ENCODE measurements at regions not wholly inside any gene's neighbourhood (a gene's known extent, or its start where the extent isn't known, plus 50 kb on each side); places are given as distances from the start of the nearest gene placed in this dataset.

DNA sequence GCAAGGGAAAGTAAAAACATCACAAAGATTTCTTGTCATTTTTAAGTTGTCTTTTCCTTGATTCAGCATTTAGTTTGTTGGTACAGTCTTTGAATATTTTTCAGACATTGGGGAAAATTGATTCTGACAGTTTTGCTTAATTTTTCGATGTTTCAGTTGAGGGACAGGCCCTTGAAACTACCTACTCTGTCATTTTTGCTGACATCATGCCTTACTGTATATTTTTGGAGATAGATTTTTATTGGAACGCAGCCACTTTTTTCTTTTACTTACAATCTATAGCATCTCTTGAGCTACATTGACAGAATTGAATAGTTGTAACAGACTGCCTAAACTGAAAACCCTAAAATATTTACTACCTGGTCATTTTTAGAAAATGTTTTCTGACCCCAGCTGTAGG lies 297.1 kb upstream of the KIF2B start:
- DNase-seq (ENCODE audit: low read depth), result no peak
- TF ChIP-seq, protein P1, sequence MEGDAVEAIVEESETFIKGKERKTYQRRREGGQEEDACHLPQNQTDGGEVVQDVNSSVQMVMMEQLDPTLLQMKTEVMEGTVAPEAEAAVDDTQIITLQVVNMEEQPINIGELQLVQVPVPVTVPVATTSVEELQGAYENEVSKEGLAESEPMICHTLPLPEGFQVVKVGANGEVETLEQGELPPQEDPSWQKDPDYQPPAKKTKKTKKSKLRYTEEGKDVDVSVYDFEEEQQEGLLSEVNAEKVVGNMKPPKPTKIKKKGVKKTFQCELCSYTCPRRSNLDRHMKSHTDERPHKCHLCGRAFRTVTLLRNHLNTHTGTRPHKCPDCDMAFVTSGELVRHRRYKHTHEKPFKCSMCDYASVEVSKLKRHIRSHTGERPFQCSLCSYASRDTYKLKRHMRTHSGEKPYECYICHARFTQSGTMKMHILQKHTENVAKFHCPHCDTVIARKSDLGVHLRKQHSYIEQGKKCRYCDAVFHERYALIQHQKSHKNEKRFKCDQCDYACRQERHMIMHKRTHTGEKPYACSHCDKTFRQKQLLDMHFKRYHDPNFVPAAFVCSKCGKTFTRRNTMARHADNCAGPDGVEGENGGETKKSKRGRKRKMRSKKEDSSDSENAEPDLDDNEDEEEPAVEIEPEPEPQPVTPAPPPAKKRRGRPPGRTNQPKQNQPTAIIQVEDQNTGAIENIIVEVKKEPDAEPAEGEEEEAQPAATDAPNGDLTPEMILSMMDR (IDR thresholded peaks at IDR 0.05; ENCODE audit: low read depth, low read length, missing control alignments), result no peak
- H3K4me3 ChIP-seq (ENCODE audit: low read depth, low read length), result no peak overlapping the region

DNA sequence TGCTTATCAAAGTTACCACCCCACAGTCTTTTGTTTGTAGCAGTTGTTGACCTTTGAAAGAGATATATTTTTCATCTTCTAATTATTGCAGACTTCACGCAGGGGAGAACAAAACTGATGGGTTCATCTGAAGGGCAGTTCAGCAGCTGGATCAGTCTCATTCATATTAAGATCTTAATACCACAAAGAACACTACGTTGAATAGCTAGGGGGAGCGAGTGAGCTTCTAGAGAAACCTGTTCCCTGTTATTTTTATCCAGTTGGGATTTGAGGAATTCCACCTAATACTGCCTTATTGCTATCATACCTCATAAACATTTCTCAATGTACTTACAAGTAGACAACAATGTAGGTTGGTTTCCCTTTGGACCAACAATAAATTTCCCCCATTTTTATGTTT lies 306.1 kb upstream of the KIF2B start:
- DNase-seq (ENCODE audit: low read depth), result no peak
- TF ChIP-seq, protein P1 (IDR thresholded peaks at IDR 0.05; ENCODE audit: low read depth, low read length, missing control alignments), result no peak
- no peak overlapping the region for H3K4me3 ChIP-seq (ENCODE audit: low read depth, low read length)

DNA sequence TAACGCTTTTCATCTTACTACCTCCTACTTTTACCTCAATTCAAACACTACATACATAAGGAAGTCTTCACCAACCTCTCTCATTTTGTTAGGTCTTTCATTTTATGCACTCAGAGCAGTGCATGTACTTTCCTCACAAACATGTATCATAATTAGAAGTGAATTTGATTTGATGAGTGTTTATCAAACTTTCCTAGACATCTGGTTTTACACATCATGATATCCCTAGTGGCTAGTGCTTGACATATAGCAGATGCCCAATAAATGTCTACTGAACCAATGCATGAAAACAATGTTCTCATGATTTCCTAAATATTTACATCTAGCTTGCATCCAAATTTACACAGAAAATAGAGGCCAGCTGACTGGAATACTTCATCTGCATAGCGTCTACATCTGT lies 323.4 kb upstream of the KIF2B start:
- TF ChIP-seq, protein P1 (IDR thresholded peaks at IDR 0.05; ENCODE audit: low read depth, low read length, missing control alignments), result no peak
- DNase-seq (ENCODE audit: low read depth), result no peak
- H3K4me3 ChIP-seq (ENCODE audit: low read depth, low read length), result no peak overlapping the region

DNA sequence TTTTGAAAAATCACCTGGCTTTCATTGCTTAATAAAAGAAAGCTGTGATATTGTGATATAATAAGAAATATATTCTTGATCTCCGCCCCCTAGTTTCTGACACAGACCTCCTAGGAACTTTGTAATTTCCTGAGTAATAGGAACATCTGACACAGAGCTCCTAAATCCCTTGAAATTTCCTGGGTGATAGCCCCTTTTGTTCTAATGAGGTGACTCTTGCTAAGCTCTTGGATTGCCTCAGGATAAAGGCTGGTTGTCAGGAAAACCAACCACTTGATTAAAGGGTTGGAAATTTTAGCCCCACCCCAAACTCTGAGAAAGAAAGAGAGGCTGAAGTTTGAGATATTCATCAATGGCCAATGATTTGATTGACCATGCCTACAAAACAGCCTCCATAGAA lies 326.4 kb upstream of the KIF2B start:
- no peak for DNase-seq (ENCODE audit: low read depth)
- TF ChIP-seq, protein P1 (IDR thresholded peaks at IDR 0.05; ENCODE audit: low read depth, low read length, missing control alignments), result no peak
- H3K4me3 ChIP-seq (ENCODE audit: low read depth, low read length), result no peak overlapping the region

DNA sequence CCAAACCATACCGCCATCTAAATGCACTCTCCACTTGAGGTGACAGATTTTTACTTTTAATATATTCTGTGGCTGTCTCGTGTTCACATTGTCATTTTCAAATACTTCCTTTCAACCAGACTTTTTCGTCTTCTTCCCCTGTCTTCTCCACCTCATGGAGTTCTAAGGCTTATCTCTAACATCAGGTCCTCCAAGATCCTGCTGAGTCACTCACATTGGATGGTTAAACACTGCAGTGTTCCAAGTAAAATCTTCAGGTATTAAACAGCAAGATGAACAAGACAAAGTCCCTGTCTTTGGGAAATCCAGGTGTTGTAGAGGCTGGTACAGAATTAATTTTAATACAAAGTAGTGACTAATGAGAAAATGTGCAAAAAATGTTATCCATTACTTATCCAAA lies 330.2 kb upstream of the KIF2B start:
- no peak for DNase-seq (ENCODE audit: low read depth)
- H3K4me3 ChIP-seq (ENCODE audit: low read depth, low read length), result no peak overlapping the region
- TF ChIP-seq, protein P1 (IDR thresholded peaks at IDR 0.05; ENCODE audit: low read depth, low read length, missing control alignments), result no peak

DNA sequence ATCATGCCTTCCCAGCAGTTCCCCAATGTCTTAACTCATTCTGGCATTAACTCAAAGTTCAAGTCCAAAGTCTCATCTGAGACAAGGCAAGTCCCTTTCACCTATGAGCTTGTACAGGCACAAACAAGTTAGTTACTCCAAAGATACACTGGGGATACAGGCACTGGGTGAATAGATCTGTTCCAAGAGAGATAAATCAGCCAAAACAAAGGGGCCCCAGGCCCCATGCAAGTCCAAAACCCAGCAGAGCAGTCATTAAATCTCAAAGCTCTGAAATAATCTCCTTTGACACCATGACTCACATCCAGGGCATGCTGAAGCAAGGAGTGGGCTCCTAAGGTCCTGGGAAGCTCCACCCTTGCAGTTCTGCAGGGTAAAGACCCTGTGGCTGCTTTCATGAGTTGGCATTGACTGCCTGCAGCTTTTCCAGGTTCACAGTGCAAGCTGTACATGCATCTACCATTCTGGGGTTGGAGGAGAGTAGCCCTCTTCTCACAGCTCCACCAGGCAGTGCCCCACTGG lies 332.2 kb upstream of the KIF2B start:
- no peak overlapping the region for H3K4me3 ChIP-seq (ENCODE audit: low read depth, low read length)
- DNase-seq (ENCODE audit: low read depth), result no peak
- TF ChIP-seq, protein P1 (IDR thresholded peaks at IDR 0.05; ENCODE audit: low read depth, low read length, missing control alignments), result no peak

DNA sequence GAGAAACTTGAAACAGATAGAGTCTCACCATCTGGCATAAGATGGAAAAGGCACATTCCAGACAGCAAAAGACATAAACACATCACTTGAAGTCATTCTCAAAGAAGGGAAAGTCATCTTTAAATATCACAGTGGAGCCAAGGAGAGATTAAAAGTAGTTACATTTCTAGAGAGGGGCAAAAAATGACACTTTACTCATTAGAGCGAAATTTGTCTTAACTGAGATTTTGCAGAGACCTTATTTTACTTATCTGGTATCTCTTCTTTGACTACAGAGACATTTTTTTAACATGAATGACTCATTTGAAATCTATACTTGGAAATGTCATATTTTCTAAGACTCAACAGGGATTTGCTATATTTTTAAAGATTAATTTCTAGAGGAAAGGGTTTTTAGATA lies 339.0 kb upstream of the KIF2B start:
- H3K4me3 ChIP-seq (ENCODE audit: low read depth, low read length), result no peak overlapping the region
- no peak for DNase-seq (ENCODE audit: low read depth)
- TF ChIP-seq, protein P1 (IDR thresholded peaks at IDR 0.05; ENCODE audit: low read depth, low read length, missing control alignments), result no peak
